Neuronal stem cell (in vitro differentiated cells): ENCODE measurements at regions not wholly inside any gene's neighbourhood (a gene's known extent, or its start where the extent isn't known, plus 50 kb on each side); places are given as distances from the start of the nearest gene placed in this dataset.
A peak's percentile ranks its signal among the peaks of the same experiment; 100 is the strongest.

ENCODE experiments used
- DNase-seq: peaks from one replicate; pipeline ENCODE4 v3.0.0-alpha.2; 2013; ENCODE audit warnings: low spot score
- H2AFZ ChIP-seq: one replicate; pipeline ENCODE4 v1.6.1; 2013; ENCODE audit warnings: mild to moderate bottlenecking, low read length, inconsistent platforms
- H2AK5ac ChIP-seq: 2 replicates; pipeline ENCODE4 v1.6.1; 2013; ENCODE audit warnings: low read depth, mild to moderate bottlenecking, inconsistent platforms, low read length, moderate library complexity, mixed read lengths
- H2BK120ac ChIP-seq: 2 replicates; pipeline ENCODE4 v1.6.1; 2013; ENCODE audit warnings: low read depth, mild to moderate bottlenecking, inconsistent platforms, low read length, moderate library complexity, mixed read lengths
- H2BK12ac ChIP-seq: one replicate; pipeline ENCODE4 v1.6.1; 2013; ENCODE audit warnings: low read length, inconsistent platforms
- H2BK15ac ChIP-seq: 2 replicates; pipeline ENCODE4 v1.6.1; 2013; ENCODE audit warnings: mild to moderate bottlenecking, low read length, inconsistent platforms, mixed read lengths
- H2BK5ac ChIP-seq: one replicate; pipeline ENCODE4 v1.6.1; 2013; ENCODE audit warnings: inconsistent platforms, mild to moderate bottlenecking, low read length, moderate library complexity
- H3K14ac ChIP-seq: one replicate; pipeline ENCODE4 v1.6.1; 2013; ENCODE audit warnings: low read length, inconsistent platforms
- H3K18ac ChIP-seq: 2 replicates; pipeline ENCODE4 v1.6.1; 2013; ENCODE audit warnings: low read length, inconsistent platforms
- H3K23ac ChIP-seq: 2 replicates; pipeline ENCODE4 v1.6.1; 2013; ENCODE audit warnings: low read depth, mild to moderate bottlenecking, mixed read lengths, low read length, inconsistent platforms; ENCODE audit not compliant: poor library complexity
- H3K27ac ChIP-seq: replicated peaks from 3 replicates; pipeline ENCODE4 v1.5.1; 2013; ENCODE audit warnings: low read length, inconsistent platforms
- H3K27me3 ChIP-seq, 3 experiments: 2 replicates each; pipeline ENCODE4 v1.6.1; 2013; ENCODE audit warnings: low read length in 3 of 3, mild to moderate bottlenecking in 2 of 3, inconsistent platforms in 1 of 3, low read depth in 1 of 3, mixed read lengths in 1 of 3, moderate library complexity in 1 of 3; ENCODE audit not compliant: control insufficient read depth in 3 of 3, insufficient read depth in 3 of 3
- H3K36me3 ChIP-seq, 2 donors: replicated peaks in 1 of 2; 2 replicates each; pipeline ENCODE4 v1.6.1; 2013; ENCODE audit warnings: low read length in 2 of 2; ENCODE audit not compliant: control insufficient read depth in 2 of 2, insufficient read depth in 2 of 2
- H3K4ac ChIP-seq: 2 replicates; pipeline ENCODE4 v1.6.1; 2013; ENCODE audit warnings: inconsistent platforms, mild to moderate bottlenecking, low read length, moderate library complexity
- H3K4me1 ChIP-seq, 2 donors: 1 replicate in 1 of 2; 2 replicates in 1 of 2; pipeline ENCODE4 v1.6.1; 2013; ENCODE audit warnings: low read length in 2 of 2, low read depth in 1 of 2; ENCODE audit not compliant: control insufficient read depth in 2 of 2, insufficient read depth in 1 of 2
- H3K4me2 ChIP-seq: one replicate; pipeline ENCODE4 v1.6.1; 2013; ENCODE audit warnings: mild to moderate bottlenecking, low read length, inconsistent platforms; ENCODE audit not compliant: insufficient read depth, poor library complexity, severe bottlenecking
- H3K4me3 ChIP-seq, 2 donors: 2 replicates each; pipeline ENCODE4 v1.5.1; 2013; ENCODE audit warnings: low read length in 2 of 2, mild to moderate bottlenecking in 2 of 2, inconsistent platforms in 1 of 2, moderate library complexity in 1 of 2
- H3K79me1 ChIP-seq: one replicate; pipeline ENCODE4 v1.6.1; 2013; ENCODE audit warnings: low read depth, mild to moderate bottlenecking, inconsistent platforms, low read length, moderate library complexity
- H3K9ac ChIP-seq: one replicate; pipeline ENCODE4 v1.6.1; 2013; ENCODE audit warnings: mild to moderate bottlenecking, low read depth, low read length, inconsistent platforms; ENCODE audit not compliant: poor library complexity
- H3K9me3 ChIP-seq, 2 donors: replicated peaks in 1 of 2; 2 replicates each; pipeline versions ENCODE3 to v1.6.1; 2013; ENCODE audit warnings: low read length in 2 of 2, mild to moderate bottlenecking in 2 of 2, inconsistent platforms in 1 of 2, low read depth in 1 of 2, mixed read lengths in 1 of 2, moderate library complexity in 1 of 2; ENCODE audit not compliant: control insufficient read depth in 2 of 2, insufficient read depth in 1 of 2
- H4K8ac ChIP-seq: one replicate; pipeline ENCODE4 v1.6.1; 2013; ENCODE audit warnings: low read depth, mild to moderate bottlenecking, inconsistent platforms, low read length, moderate library complexity
- H4K91ac ChIP-seq: one replicate; pipeline ENCODE4 v1.6.1; 2013; ENCODE audit warnings: low read length, low read depth, mild to moderate bottlenecking, inconsistent platforms; ENCODE audit not compliant: poor library complexity
- WGBS, 2 donors: extraction: QIAGEN DNeasy Blood & Tissue Kit; methylation state at CpG; one replicate each; pipeline ENCODE4 v1.1.7; 2013; ENCODE audit warnings: missing lambda C conversion rate in 2 of 2, mixed read lengths in 1 of 2; ENCODE audit not compliant: insufficient read length in 2 of 2, insufficient replicate concordance in 1 of 2; ENCODE audit errors: extremely low coverage in 2 of 2; 5-methylcytosine and 5-hydroxymethylcytosine counted together

GRCh38 chr10:106440355-106440754, 724.2 kb downstream of the SORCS1 start:
- no peak overlapping the region for H3K4me3 ChIP-seq
- WGBS, 2 donors: no CpG with 5 or more reads among the region's 2 CpGs

GRCh38 chr10:106439366-106439765, 725.1 kb downstream of the SORCS1 start:
- no peaks in the 10 kb centered on the region for H3K36me3 ChIP-seq
- no peak for DNase-seq
- no peak overlapping the region for H4K8ac ChIP-seq
- no peak overlapping the region for H2BK15ac ChIP-seq
- H3K4me3 ChIP-seq: no peak overlapping the region
- no peak overlapping the region for H3K14ac ChIP-seq
- no CpG with 5 or more reads among the region's 3 CpGs for WGBS, 2 donors
- no peak overlapping the region for H3K23ac ChIP-seq
- H2BK12ac ChIP-seq: no peak overlapping the region
- no peak overlapping the region for H3K27ac ChIP-seq
- H3K27me3 ChIP-seq: no peaks in the 10 kb centered on the region
- H3K9ac ChIP-seq: no peak overlapping the region
- H3K4ac ChIP-seq: no peak overlapping the region
- no peak overlapping the region for H2BK120ac ChIP-seq
- H2AFZ ChIP-seq: peak overlapping the region; percentile 8
- no peaks in the 10 kb centered on the region for H3K4me1 ChIP-seq
- H3K18ac ChIP-seq: no peak overlapping the region
- no peaks in the 10 kb centered on the region for H3K79me1 ChIP-seq
- H4K91ac ChIP-seq: no peak overlapping the region
- H2AK5ac ChIP-seq: no peak overlapping the region
- no peak overlapping the region for H3K4me2 ChIP-seq
- H3K9me3 ChIP-seq: no peaks in the 10 kb centered on the region
- H2BK5ac ChIP-seq: no peak overlapping the region

More at GRCh38 chr10:106440355-106440754, 724.2 kb downstream of the SORCS1 start:
- DNase-seq: no peak
- Histone ChIP-seq H3K4me1 (no peaks in the 10 kb centered on the region), H4K8ac (no peak overlapping the region), H4K91ac (no peak overlapping the region), H3K4me2 (no peak overlapping the region), H2BK12ac (no peak overlapping the region), H3K14ac (no peak overlapping the region), H3K9me3 (no peaks in the 10 kb centered on the region), H2AFZ (no peak overlapping the region), H2BK5ac (no peak overlapping the region), H2AK5ac (no peak overlapping the region), H3K27ac (no peak overlapping the region), H3K23ac (no peak overlapping the region), H3K18ac (no peak overlapping the region), H3K9ac (no peak overlapping the region), H2BK120ac (no peak overlapping the region), H3K79me1 (no peaks in the 10 kb centered on the region), H3K4ac (no peak overlapping the region), H3K36me3 (no peaks in the 10 kb centered on the region), H2BK15ac (no peak overlapping the region), H3K27me3 (no peaks in the 10 kb centered on the region)

GRCh38 chr10:106438386-106438785, 726.1 kb downstream of the SORCS1 start:
- no peaks in the 10 kb centered on the region for H3K9me3 ChIP-seq
- H3K4me3 ChIP-seq: no peak overlapping the region
- no peaks in the 10 kb centered on the region for H3K4me1 ChIP-seq
- no peak overlapping the region for H2BK12ac ChIP-seq
- H4K8ac ChIP-seq: no peak overlapping the region
- H2BK5ac ChIP-seq: no peak overlapping the region
- no peak overlapping the region for H2AFZ ChIP-seq
- WGBS, 2 donors: no CpG with 5 or more reads among the region's 1 CpG
- no peak overlapping the region for H3K4me2 ChIP-seq
- H3K23ac ChIP-seq: no peak overlapping the region
- no peak overlapping the region for H3K4ac ChIP-seq
- H4K91ac ChIP-seq: no peak overlapping the region
- no peaks in the 10 kb centered on the region for H3K36me3 ChIP-seq
- no peak overlapping the region for H3K27ac ChIP-seq
- H3K9ac ChIP-seq: no peak overlapping the region
- no peak overlapping the region for H2BK15ac ChIP-seq
- H3K79me1 ChIP-seq: no peaks in the 10 kb centered on the region
- H3K18ac ChIP-seq: no peak overlapping the region
- H3K14ac ChIP-seq: no peak overlapping the region
- no peak overlapping the region for H2AK5ac ChIP-seq
- DNase-seq: no peak
- H2BK120ac ChIP-seq: no peak overlapping the region
- no peaks in the 10 kb centered on the region for H3K27me3 ChIP-seq

DNA sequence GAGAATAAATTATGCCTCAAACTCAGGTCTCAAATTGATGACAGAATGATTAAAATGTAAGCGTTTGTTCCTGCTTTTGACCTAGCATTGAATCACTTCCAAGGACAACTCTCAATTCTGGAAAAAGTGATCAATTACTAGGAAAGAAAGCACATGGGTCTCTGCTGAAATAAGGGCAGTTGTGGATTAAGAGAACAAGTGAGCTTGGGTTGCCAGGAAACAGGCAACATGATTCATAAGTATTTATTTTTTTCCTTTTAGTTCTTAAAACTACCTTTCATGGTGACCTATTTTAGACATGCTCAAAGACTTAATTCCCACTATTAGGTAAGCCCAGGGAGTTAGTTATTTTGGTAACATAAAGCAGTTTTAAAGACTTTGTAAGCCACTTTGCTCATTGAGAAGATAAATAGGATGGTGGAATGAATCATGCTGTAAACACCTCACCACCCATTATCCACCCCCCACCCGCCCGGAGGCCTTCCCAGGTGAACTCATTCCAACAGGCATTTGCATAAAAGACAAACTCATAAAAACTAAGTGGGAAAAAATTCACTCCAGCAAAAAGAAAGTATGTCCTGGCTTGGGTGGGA, 728.3 kb downstream of the SORCS1 start:
- Histone ChIP-seq H3K18ac (no peak overlapping the region), H3K9ac (no peak overlapping the region), H2AFZ (no peak overlapping the region), H2BK120ac (no peak overlapping the region), H4K8ac (no peak overlapping the region), H3K23ac (no peak overlapping the region), H3K36me3 (no peaks in the 10 kb centered on the region), H3K27me3 (no peaks in the 10 kb centered on the region), H3K14ac (no peak overlapping the region), H2BK12ac (no peak overlapping the region), H3K79me1 (no peaks in the 10 kb centered on the region), H3K9me3 (no peaks in the 10 kb centered on the region), H2BK15ac (no peak overlapping the region), H2AK5ac (no peak overlapping the region), H2BK5ac (no peak overlapping the region), H3K4me2 (no peak overlapping the region), H3K4ac (no peak overlapping the region), H3K4me1 (no peaks in the 10 kb centered on the region), H3K4me3 (no peak overlapping the region), H4K91ac (no peak overlapping the region), H3K27ac (no peak overlapping the region)
- WGBS, 2 donors: no CpG with 5 or more reads among the region's 3 CpGs
- no peak for DNase-seq
